Neural cell (in vitro differentiated cells): ENCODE measurements at regions not wholly inside any gene's neighbourhood (a gene's known extent, or its start where the extent isn't known, plus 50 kb on each side); places are given as distances from the start of the nearest gene placed in this dataset.

Source experiments
- H2AFZ ChIP-seq: fragments of 200-600, 300-800 bp; sonication (generic), shearing (Covaris generic); 2 replicates; pipeline ENCODE4 v1.6.0; 2014; ENCODE audit warnings: low read depth, mild to moderate bottlenecking, antibody characterized with exemption, low read length, moderate library complexity
- H3F3A ChIP-seq: fragments of 200-600 bp; shearing (Covaris generic); 2 replicates; pipeline ENCODE4 v1.6.1; 2016; ENCODE audit warnings: mild to moderate bottlenecking, moderate library complexity, mixed read lengths, antibody characterized with exemption, low read length; ENCODE audit not compliant: insufficient read depth, poor library complexity, severe bottlenecking
- H3K27ac ChIP-seq: fragments of 200-600, 300-800 bp; sonication (generic), shearing (Covaris generic); 2 replicates; pipeline ENCODE4 v1.5.1; 2014; ENCODE audit warnings: mild to moderate bottlenecking, low read length, moderate library complexity
- H3K27me3 ChIP-seq: fragments of 300-800, 200-600 bp; sonication (generic), shearing (Covaris generic); 2 replicates; pipeline ENCODE4 v1.6.0; 2014; ENCODE audit warnings: mild to moderate bottlenecking, low read depth, low read length, moderate library complexity; ENCODE audit not compliant: insufficient read depth
- H3K36me3 ChIP-seq: fragments of 300-800, 200-600 bp; sonication (generic), shearing (Covaris generic); 2 replicates; pipeline ENCODE4 v1.5.1; 2014; ENCODE audit warnings: mild to moderate bottlenecking, antibody characterized with exemption, low read length, moderate library complexity; ENCODE audit not compliant: insufficient read depth
- H3K4me2 ChIP-seq: fragments of 300-800, 200-600 bp; sonication (generic), shearing (Covaris generic); 2 replicates; pipeline ENCODE4 v1.6.0; 2014; ENCODE audit warnings: mild to moderate bottlenecking, low read length
- H3K4me3 ChIP-seq: fragments of 300-800, 200-600 bp; sonication (generic), shearing (Covaris generic); 2 replicates; pipeline ENCODE4 v1.5.1; 2014; ENCODE audit warnings: mild to moderate bottlenecking, low read length, moderate library complexity
- H3K79me2 ChIP-seq: fragments of 200-600 bp; shearing (Covaris generic); replicated peaks from 2 replicates; pipeline ENCODE4 v1.6.0; 2014; ENCODE audit warnings: mild to moderate bottlenecking, low read length, moderate library complexity; ENCODE audit not compliant: insufficient read depth
- H3K9ac ChIP-seq: fragments of 300-800, 200-600 bp; sonication (generic), shearing (Covaris generic); 2 replicates; pipeline ENCODE4 v1.6.1; 2016; ENCODE audit warnings: mild to moderate bottlenecking, low read length, mixed read lengths
- H3K9me2 ChIP-seq: fragments of 200-600 bp; shearing (Covaris generic); 2 replicates; pipeline ENCODE4 v1.6.1; 2016; ENCODE audit warnings: mild to moderate bottlenecking, low read length, mixed read lengths; ENCODE audit not compliant: insufficient read depth
- H3K9me3 ChIP-seq: fragments of 200-600, 300-800 bp; sonication (generic), shearing (Covaris generic); 2 replicates; pipeline ENCODE4 v1.6.1; 2016; ENCODE audit warnings: mild to moderate bottlenecking, mixed run types, low read length, moderate library complexity, mixed read lengths
- H4K20me1 ChIP-seq: fragments of 200-600 bp; shearing (Covaris generic); 2 replicates; pipeline ENCODE4 v1.6.1; 2016; ENCODE audit warnings: mild to moderate bottlenecking, mixed run types; ENCODE audit not compliant: insufficient read depth
- CTCF ChIP-seq: fragments of 450-650 bp; IDR thresholded peaks from 2 replicates; pipeline ENCODE4 v1.5.1; 2014; ENCODE audit warnings: antibody characterized with exemption, mild to moderate bottlenecking, moderate library complexity; ENCODE audit not compliant: poor library complexity, severe bottlenecking
- EP300 ChIP-seq: fragments of 450-650 bp; conservative IDR thresholded peaks from 2 replicates; pipeline ENCODE4 v1.6.1; 2014; ENCODE audit warnings: antibody characterized with exemption, mild to moderate bottlenecking, moderate library complexity; ENCODE audit not compliant: poor library complexity, severe bottlenecking
- EZH2 ChIP-seq: fragments of 200-600, 300-800 bp; shearing (Covaris generic), sonication (generic); IDR thresholded peaks from 2 replicates; pipeline ENCODE4 v1.6.1; 2014; ENCODE audit warnings: antibody characterized with exemption, low read length, borderline replicate concordance, mild to moderate bottlenecking; ENCODE audit not compliant: insufficient read depth, poor library complexity, severe bottlenecking
- MXI1 ChIP-seq: fragments of 450-650 bp; conservative IDR thresholded peaks from 2 replicates; pipeline ENCODE4 v1.6.1; 2014; ENCODE audit warnings: antibody characterized with exemption, mild to moderate bottlenecking; ENCODE audit not compliant: poor library complexity, severe bottlenecking
- POLR2AphosphoS5 ChIP-seq: IDR thresholded peaks from 2 replicates; pipeline ENCODE4 v1.6.1; 2012
- RAD21 ChIP-seq: fragments of 450-650 bp; conservative IDR thresholded peaks from 2 replicates; pipeline ENCODE4 v1.6.1; 2014; ENCODE audit warnings: antibody characterized with exemption, mild to moderate bottlenecking, moderate library complexity
- SMC3 ChIP-seq: fragments of 450-650 bp; conservative IDR thresholded peaks from 2 replicates; pipeline ENCODE4 v1.6.1; 2014; ENCODE audit warnings: antibody characterized with exemption, mild to moderate bottlenecking, moderate library complexity; ENCODE audit not compliant: poor library complexity
- TAF1 ChIP-seq: IDR thresholded peaks from 2 replicates; pipeline ENCODE4 v1.6.1; 2012; ENCODE audit warnings: low read depth
- TF ChIP-seq, protein P1 (sequence below): IDR thresholded peaks from 2 replicates; pipeline ENCODE4 v1.6.1; 2012; ENCODE audit warnings: borderline replicate concordance

DNA sequence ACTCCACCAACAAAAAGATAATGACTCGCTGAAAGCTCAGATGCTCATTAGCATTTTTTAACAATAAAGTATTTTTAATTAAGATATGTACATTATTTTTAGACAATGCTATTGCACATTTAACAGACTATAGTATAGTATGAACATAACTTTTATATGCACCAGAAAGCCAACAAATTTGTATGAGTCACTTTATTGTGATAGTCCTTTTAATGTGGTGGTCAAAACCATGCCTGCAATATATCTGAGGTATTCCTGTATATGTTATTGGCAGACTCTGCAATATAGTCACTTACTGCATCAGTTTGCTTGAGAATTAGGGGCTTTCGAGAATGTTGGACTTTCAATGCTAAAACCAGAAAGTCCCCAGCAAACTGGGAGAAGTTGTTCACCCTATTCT is 51.7 kb upstream of the CCDC196 start:
- TF ChIP-seq CTCF (no peak), EZH2 (no peak), SMC3 (no peak), RAD21 (no peak), TAF1 (no peak), POLR2AphosphoS5 (no peak), EP300 (no peak), MXI1 (no peak)
- TF ChIP-seq, protein P1, sequence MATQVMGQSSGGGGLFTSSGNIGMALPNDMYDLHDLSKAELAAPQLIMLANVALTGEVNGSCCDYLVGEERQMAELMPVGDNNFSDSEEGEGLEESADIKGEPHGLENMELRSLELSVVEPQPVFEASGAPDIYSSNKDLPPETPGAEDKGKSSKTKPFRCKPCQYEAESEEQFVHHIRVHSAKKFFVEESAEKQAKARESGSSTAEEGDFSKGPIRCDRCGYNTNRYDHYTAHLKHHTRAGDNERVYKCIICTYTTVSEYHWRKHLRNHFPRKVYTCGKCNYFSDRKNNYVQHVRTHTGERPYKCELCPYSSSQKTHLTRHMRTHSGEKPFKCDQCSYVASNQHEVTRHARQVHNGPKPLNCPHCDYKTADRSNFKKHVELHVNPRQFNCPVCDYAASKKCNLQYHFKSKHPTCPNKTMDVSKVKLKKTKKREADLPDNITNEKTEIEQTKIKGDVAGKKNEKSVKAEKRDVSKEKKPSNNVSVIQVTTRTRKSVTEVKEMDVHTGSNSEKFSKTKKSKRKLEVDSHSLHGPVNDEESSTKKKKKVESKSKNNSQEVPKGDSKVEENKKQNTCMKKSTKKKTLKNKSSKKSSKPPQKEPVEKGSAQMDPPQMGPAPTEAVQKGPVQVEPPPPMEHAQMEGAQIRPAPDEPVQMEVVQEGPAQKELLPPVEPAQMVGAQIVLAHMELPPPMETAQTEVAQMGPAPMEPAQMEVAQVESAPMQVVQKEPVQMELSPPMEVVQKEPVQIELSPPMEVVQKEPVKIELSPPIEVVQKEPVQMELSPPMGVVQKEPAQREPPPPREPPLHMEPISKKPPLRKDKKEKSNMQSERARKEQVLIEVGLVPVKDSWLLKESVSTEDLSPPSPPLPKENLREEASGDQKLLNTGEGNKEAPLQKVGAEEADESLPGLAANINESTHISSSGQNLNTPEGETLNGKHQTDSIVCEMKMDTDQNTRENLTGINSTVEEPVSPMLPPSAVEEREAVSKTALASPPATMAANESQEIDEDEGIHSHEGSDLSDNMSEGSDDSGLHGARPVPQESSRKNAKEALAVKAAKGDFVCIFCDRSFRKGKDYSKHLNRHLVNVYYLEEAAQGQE, result no peak
- Histone ChIP-seq H3K4me2 (no peak overlapping the region), H2AFZ (no peak overlapping the region), H3K79me2 (no peaks in the 10 kb centered on the region), H3K4me3 (no peak overlapping the region), H3K9me3 (peaks cover 6% of the 10 kb centered on the region), H3K27ac (no peak overlapping the region), H4K20me1 (no peaks in the 10 kb centered on the region), H3F3A (no peaks in the 10 kb centered on the region), H3K36me3 (no peaks in the 10 kb centered on the region), H3K9me2 (no peaks in the 10 kb centered on the region), H3K9ac (no peak overlapping the region), H3K27me3 (no peaks in the 10 kb centered on the region)

GRCh38 chr14:66435683-66436082 is 50.5 kb upstream of the CCDC196 start:
- no peaks in the 10 kb centered on the region for H3K27me3 ChIP-seq
- H3K9ac ChIP-seq, result no peak overlapping the region
- TF ChIP-seq TAF1 (no peak), RAD21 (no peak), EP300 (no peak), MXI1 (no peak), SMC3 (no peak), POLR2AphosphoS5 (no peak), EZH2 (no peak), CTCF (no peak)
- TF ChIP-seq, protein P1, result no peak
- no peaks in the 10 kb centered on the region for H3F3A ChIP-seq
- no peak overlapping the region for H3K4me2 ChIP-seq
- no peaks in the 10 kb centered on the region for H3K9me2 ChIP-seq
- no peak overlapping the region for H3K27ac ChIP-seq
- no peaks in the 10 kb centered on the region for H3K36me3 ChIP-seq
- H3K4me3 ChIP-seq, result no peak overlapping the region
- no peak overlapping the region for H2AFZ ChIP-seq
- H4K20me1 ChIP-seq, result no peaks in the 10 kb centered on the region
- peaks cover 6% of the 10 kb centered on the region for H3K9me3 ChIP-seq
- H3K79me2 ChIP-seq, result no peaks in the 10 kb centered on the region
